ENCODE measurements at regions not wholly inside any gene's neighbourhood (a gene's known extent, or its start where the extent isn't known, plus 50 kb on each side); places are given as distances from the start of the nearest gene placed in this dataset.

- DNase-seq (ENCODE audit: low read depth in 4 of 4, low spot score in 2 of 4) = no peak
Observed at GRCh38 chrX:40459571-40460158, 121.1 kb upstream of the ATP6AP2 start.

GRCh38 chrX:40457406-40457805, 123.4 kb upstream of the ATP6AP2 start:
- DNase-seq (ENCODE audit: low read depth in 4 of 4, low spot score in 2 of 4) = no peak

GRCh38 chrX:40452031-40452430, 128.7 kb upstream of the ATP6AP2 start:
- DNase-seq (ENCODE audit: low read depth in 4 of 4, low spot score in 2 of 4) = no peak

- DNase-seq (ENCODE audit: low read depth in 4 of 4, low spot score in 2 of 4) = no peak
Observed at GRCh38 chrX:40449956-40450706, 130.6 kb upstream of the ATP6AP2 start.

GRCh38 chrX:40449396-40449795, 131.4 kb upstream of the ATP6AP2 start:
- no peak for DNase-seq (ENCODE audit: low read depth in 4 of 4, low spot score in 2 of 4)

GRCh38 chrX:40448793-40449192, 132.0 kb upstream of the ATP6AP2 start:
- no peak for DNase-seq (ENCODE audit: low read depth in 4 of 4, low spot score in 2 of 4)

GRCh38 chrX:40446921-40447320, 133.8 kb upstream of the ATP6AP2 start:
- no peak for DNase-seq (ENCODE audit: low read depth in 4 of 4, low spot score in 2 of 4)

GRCh38 chrX:40445691-40446090, 135.1 kb upstream of the ATP6AP2 start:
- no peak for DNase-seq (ENCODE audit: low read depth in 4 of 4, low spot score in 2 of 4)

GRCh38 chrX:40444798-40445496, 135.8 kb upstream of the ATP6AP2 start:
- no peak for DNase-seq (ENCODE audit: low read depth in 4 of 4, low spot score in 2 of 4)

GRCh38 chrX:40444133-40444532, 136.6 kb upstream of the ATP6AP2 start:
- DNase-seq (ENCODE audit: low read depth in 4 of 4, low spot score in 2 of 4) = no peak

GRCh38 chrX:40440866-40441265, 139.9 kb upstream of the ATP6AP2 start:
- no peak for DNase-seq (ENCODE audit: low read depth in 4 of 4, low spot score in 2 of 4)

GRCh38 chrX:40439625-40440532, 140.9 kb upstream of the ATP6AP2 start:
- DNase-seq (ENCODE audit: low read depth in 4 of 4, low spot score in 2 of 4) = no peak

GRCh38 chrX:40437348-40437747, 143.4 kb upstream of the ATP6AP2 start:
- DNase-seq (ENCODE audit: low read depth in 4 of 4, low spot score in 2 of 4) = no peak

- DNase-seq (ENCODE audit: low read depth in 4 of 4, low spot score in 2 of 4) = peak in 1 of 4 donors; percentile 7
Observed at GRCh38 chrX:40434947-40435346, 145.8 kb upstream of the ATP6AP2 start.

GRCh38 chrX:40434443-40434842, 146.3 kb upstream of the ATP6AP2 start:
- DNase-seq (ENCODE audit: low read depth in 4 of 4, low spot score in 2 of 4) = no peak

- no peak for DNase-seq (ENCODE audit: low read depth in 4 of 4, low spot score in 2 of 4)
Observed at GRCh38 chrX:40433160-40433559, 147.6 kb upstream of the ATP6AP2 start.

- no peak for DNase-seq (ENCODE audit: low read depth in 4 of 4, low spot score in 2 of 4)
Observed at GRCh38 chrX:40424259-40424658, 156.5 kb upstream of the ATP6AP2 start.

GRCh38 chrX:40423299-40423698, 157.5 kb upstream of the ATP6AP2 start:
- no peak for DNase-seq (ENCODE audit: low read depth in 4 of 4, low spot score in 2 of 4)

- DNase-seq (ENCODE audit: low read depth in 4 of 4, low spot score in 2 of 4) = no peak
Observed at GRCh38 chrX:40422021-40422420, 158.7 kb upstream of the ATP6AP2 start.

- no peak for DNase-seq (ENCODE audit: low read depth in 4 of 4, low spot score in 2 of 4)
Observed at GRCh38 chrX:40420899-40421729, 159.7 kb upstream of the ATP6AP2 start.
